Fibroblast of mammary gland (primary cell): ENCODE measurements at regions not wholly inside any gene's neighbourhood (a gene's known extent, or its start where the extent isn't known, plus 50 kb on each side); places are given as distances from the start of the nearest gene placed in this dataset.

Experiments used
- DNase-seq: peaks from one replicate; pipeline ENCODE4 v3.0.0-alpha.2; 2010; ENCODE audit warnings: low read depth
- H3K4me3 ChIP-seq: 2 replicates; pipeline ENCODE4 v1.5.1; 2011; ENCODE audit warnings: low read depth, mild to moderate bottlenecking, low read length, moderate library complexity; ENCODE audit not compliant: control insufficient read depth
- TF ChIP-seq, protein P1 (sequence below): conservative IDR thresholded peaks from 2 replicates; pipeline ENCODE4 v1.5.1; 2011; ENCODE audit warnings: low read depth, low read length, inconsistent platforms; ENCODE audit not compliant: control insufficient read depth, insufficient read depth

GRCh38 chr4:8710946-8711345 is 118.4 kb downstream of the CPZ start:
- H3K4me3 ChIP-seq, result no peak overlapping the region
- TF ChIP-seq, protein P1, sequence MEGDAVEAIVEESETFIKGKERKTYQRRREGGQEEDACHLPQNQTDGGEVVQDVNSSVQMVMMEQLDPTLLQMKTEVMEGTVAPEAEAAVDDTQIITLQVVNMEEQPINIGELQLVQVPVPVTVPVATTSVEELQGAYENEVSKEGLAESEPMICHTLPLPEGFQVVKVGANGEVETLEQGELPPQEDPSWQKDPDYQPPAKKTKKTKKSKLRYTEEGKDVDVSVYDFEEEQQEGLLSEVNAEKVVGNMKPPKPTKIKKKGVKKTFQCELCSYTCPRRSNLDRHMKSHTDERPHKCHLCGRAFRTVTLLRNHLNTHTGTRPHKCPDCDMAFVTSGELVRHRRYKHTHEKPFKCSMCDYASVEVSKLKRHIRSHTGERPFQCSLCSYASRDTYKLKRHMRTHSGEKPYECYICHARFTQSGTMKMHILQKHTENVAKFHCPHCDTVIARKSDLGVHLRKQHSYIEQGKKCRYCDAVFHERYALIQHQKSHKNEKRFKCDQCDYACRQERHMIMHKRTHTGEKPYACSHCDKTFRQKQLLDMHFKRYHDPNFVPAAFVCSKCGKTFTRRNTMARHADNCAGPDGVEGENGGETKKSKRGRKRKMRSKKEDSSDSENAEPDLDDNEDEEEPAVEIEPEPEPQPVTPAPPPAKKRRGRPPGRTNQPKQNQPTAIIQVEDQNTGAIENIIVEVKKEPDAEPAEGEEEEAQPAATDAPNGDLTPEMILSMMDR, result no peak
- DNase-seq, result no peak

- no peak overlapping the region for H3K4me3 ChIP-seq
- no peak for DNase-seq
- TF ChIP-seq, protein P1, result no peak
These were observed 117.9 kb downstream of the CPZ start for GRCh38 chr4:8710416-8710815.

GRCh38 chr4:8709729-8710360 is 117.3 kb downstream of the CPZ start:
- DNase-seq, result no peak
- TF ChIP-seq, protein P1, result no peak

GRCh38 chr4:8709050-8709728 is 116.6 kb downstream of the CPZ start:
- no peak for DNase-seq
- H3K4me3 ChIP-seq, result no peak overlapping the region
- TF ChIP-seq, protein P1, result no peak

More at GRCh38 chr4:8709729-8710360, 117.3 kb downstream of the CPZ start:
- H3K4me3 ChIP-seq, result no peak overlapping the region

GRCh38 chr4:8708401-8709021 is 115.9 kb downstream of the CPZ start:
- TF ChIP-seq, protein P1, result no peak
- no peak overlapping the region for H3K4me3 ChIP-seq
- DNase-seq, result no peak

DNA sequence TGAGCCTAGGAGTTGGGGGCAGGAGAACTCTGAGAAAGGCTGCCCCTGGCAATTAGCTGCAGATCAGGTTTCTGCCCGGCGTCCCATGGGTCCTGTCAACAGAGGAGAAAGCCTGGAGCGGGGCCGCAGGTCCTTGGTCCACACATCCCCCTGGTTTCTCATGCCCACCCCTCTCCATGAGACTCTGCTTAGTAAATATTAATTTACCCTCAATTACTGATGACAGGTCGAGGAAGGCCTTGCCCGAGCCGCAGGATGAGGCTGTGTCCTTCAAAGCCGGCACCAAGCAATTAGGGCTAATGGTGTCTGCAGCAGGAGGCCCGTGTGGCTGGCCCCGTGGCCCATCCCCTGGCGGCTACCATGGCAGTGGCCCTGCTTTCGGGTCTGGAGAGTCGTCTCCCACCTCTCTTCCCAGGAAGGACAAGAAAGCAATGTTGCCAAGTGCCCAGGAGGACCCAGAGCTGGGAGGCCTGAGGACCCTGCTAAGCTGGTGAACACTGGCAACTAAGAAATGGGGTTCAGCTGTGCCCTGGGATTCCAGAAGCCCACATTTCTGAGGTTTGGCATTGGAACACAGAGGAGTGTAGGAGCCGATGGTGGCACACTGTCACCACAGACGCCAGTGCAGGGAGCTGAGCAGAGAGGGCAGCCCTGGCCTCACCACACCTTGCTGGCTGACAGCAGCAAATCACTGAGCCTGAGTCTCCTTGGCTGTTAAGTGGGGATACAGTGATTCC is 114.6 kb downstream of the CPZ start:
- no peak for DNase-seq
- H3K4me3 ChIP-seq, result no peak overlapping the region
- TF ChIP-seq, protein P1, result no peak
